ENCODE measurements at regions not wholly inside any gene's neighbourhood (a gene's known extent, or its start where the extent isn't known, plus 50 kb on each side); places are given as distances from the start of the nearest gene placed in this dataset.

- no peak for TF ChIP-seq HDAC2 (IDR thresholded peaks at IDR 0.05; ENCODE audit: borderline replicate concordance in 1 of 2, low read depth in 2 of 2, low read length in 2 of 2)
- no peak for TF ChIP-seq TEAD4 (IDR thresholded peaks at IDR 0.05; ENCODE audit: low read depth, low read length)
These were observed 154.0 kb downstream of the ID4 start (continued) for GRCh38 chr6:19991176-19991575.

Measured in H1 (cell line).